CD4-positive, alpha-beta T cell treated with Interleukin-17A for 1 hour (primary cell): ENCODE measurements at regions not wholly inside any gene's neighbourhood (a gene's known extent, or its start where the extent isn't known, plus 50 kb on each side); places are given as distances from the start of the nearest gene placed in this dataset.

Experiments used
- DNase-seq: peaks from one replicate; pipeline ENCODE4 v3.0.0-alpha.2; 2020

DNA sequence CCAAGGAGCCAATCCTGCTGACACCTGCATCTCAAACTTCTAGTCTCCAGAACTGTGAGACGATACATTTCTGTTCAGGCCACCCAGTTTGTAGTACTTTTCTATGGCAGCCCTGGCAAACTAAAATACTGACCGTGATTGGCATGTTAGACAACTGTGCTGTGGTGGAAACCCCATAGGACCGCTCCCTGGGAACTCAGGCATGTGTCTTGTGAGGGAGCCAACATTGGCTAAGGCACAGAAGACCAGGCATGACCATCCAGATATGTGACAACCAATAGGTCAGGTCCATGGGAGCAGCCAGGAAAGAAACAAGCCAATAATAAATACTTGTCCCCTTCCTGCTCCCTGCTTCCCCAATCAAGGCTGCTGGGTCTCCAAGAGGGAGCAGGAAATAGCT lies 101.4 kb upstream of the MPDZ start:
- DNase-seq = no peak

DNA sequence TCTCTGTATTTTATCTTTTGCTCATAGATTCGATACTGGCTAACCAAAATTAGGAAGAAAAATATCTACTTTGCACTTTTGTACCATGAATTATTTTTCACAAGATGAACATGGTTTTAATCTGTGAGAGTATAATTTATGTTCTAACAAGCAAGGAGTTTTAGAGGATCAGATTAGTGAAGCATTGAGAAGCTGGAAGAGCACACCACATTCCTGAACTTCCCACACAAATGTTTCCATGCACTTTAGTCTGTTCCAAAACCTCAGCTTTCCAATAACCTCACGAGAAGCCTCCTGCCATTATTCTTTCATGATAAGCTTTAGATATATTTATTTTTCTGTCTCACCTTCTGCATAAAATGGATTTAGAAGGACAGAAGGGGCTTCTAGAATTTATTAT lies 98.7 kb upstream of the MPDZ start:
- no peak for DNase-seq

DNA sequence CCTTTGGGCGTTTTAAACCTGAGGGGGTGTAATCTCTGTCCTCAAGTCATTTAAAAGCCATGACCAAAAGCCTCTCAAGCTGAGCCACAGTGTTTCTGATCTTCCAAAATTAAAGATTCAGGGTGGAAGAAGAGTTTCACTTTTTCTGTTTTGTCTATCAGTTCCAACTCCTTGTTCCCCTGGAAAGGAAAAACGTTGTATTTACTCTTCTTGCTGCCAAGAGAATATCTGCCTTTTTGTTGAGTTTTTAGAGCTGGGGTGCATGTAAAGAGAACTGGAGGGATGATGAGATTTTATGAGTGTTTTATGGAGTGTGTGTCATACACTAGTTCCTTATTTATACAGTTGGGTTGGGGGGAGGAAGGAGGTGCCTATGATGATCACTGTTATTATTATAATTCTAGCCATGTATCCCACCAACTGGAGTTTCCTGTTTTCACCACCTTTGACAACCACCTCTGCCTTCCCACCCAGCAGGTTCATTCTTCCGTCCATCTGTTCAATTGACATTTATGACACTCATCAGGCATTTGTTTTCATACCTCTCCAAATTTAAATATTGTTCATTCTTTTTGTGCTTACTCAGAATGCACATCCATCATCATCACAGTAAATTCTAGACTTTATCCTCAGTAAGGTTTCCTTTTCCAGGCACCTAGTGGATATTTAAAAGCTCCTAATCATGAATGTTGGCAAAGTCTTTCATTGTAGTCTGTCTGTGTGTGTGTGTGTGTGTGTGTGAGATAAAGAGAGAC lies 97.9 kb upstream of the MPDZ start:
- no peak for DNase-seq

DNA sequence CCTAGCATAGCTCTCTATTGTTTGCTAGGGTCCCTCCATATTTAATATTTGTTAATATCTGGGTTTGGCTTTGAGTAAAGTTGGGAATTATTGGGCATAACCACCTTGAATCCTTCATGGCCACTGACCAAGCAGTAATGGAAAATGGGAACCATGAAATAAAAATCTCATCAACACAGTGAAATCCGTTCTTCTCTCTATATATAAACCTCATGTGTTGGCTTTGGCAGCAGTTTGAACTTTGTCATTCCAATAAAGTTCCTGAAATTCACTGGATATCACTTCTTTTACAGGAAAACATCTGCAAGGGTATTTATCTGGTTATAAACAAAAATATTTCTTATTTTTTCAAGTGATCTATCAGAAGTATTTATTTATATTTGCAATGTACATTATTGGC lies 93.0 kb upstream of the MPDZ start:
- DNase-seq = no peak

DNA sequence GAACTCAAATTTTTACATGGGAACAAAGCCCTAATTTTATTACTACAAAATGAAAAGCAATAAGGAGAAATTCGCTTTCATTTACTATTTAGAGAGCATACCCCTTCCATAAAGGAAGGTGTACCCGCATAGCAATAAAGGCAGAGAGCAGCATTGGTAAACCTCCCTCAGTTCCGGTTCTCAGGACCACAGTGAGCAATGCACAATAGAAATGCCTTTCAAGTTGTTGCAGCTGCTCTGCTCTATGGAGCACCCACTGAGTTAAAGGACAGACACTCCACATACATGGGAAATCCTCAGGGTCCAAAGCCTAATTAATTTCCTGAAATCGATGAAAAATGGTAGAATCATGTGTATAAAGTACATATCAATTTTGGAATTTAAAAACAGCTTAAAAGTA lies 89.9 kb upstream of the MPDZ start:
- no peak for DNase-seq

DNA sequence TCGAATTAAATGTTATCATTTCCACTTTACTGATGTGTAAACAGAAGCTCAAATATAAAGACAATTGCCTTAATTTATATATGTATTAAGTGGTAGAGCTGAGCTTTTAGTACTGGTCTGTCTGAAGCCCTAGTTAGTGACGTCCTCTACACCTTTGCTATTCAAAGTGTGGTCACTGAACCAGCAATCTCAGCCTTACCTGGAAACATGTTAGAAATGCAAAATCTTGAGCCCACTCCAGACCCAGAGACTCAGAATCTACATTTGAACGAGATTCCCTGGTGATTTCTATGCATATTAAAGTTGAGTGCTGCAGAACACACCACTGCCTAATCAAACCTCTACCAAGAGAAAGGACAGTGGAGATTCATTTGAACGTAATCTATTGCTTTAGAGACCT lies 88.3 kb upstream of the MPDZ start:
- no peak for DNase-seq

DNA sequence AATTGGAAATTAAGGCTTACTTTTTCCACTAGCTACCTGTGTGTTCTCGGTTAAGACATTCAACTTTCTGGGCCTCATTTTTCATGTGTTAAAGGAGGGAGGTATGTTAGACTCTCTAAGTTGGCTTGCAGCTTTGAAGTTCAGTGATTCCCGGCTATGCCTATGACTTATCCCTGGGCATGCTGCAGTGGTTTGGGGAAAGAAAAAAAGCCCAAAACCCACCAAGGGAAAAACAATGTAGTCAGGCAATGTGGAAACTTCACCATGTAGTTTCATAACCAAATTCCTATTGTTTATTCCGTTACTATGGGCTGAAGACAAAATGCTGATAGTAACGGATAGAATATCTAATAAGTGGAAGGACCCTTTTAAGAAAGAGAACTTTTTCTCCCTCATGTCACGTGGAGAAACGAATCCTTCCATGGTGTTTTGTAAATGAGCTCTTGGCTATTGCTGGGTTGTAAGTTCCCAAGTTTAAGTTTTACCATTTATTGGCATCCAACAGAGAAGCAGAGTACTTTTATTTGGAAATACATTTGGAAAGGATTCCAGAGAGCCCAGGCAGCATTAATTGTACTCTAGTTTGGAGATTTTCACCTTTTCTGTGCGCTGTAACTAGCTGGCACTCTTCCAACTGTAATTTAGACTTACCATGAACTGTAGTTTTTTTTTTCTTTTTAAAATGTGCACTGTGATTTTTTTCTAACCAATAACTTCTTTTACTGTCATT lies 84.9 kb upstream of the MPDZ start:
- no peak for DNase-seq

DNA sequence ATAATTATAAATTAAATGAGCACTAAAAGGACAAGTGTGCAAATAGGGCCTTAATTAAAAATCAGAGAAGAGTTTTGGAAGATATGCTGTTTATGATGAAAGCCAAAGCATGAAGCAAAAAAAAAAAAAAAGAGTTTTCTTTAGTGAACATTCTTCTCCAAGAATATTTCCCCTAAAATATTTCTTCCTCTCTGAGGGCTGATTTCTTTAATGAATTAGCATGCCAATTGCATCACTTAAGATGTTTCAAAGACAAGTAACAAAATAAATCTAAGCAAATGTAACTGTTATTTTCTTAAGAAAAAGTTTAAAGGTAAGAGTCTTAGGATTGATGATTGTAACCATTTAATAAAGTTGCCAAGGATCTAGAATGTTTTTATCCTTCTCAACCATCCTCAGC lies 81.6 kb upstream of the MPDZ start:
- no peak for DNase-seq

DNA sequence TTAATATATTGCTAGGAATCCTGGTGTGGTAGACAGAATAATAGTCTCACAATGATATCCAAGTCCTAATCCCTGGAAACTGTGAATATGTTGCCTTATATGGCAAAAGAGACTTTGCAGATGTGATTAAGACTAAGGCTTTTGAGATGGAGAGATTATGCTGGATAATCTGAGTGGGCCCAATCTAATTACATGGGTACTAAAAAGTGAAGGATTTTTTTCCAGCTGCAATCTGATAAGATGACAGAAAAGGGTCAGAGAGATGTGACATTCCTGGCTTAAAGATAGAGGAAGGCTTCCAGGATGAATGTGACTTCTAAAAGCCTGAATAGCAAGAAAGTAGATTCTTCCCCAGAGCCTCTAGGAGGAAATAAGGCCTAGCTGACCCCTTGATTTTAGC lies 80.7 kb upstream of the MPDZ start:
- DNase-seq = no peak

DNA sequence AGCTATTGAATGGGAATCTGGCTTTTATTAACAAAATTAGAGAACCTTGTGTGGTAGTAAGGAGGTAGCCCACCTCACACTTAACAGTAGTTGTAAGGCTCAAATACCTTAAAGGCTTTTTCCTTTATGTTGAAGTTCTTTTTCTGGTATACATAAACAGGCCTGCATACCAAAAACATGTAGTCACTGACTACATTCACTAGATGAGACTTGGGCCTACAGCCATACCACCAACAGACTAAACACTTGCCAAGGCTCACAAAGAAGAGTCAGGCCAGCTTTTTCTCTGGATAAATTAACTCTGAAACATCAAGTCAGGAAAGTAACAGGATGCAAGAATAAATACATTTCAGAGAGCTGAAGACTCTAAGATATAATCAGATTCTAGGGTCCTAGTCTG lies 78.6 kb upstream of the MPDZ start:
- DNase-seq = no peak

DNA sequence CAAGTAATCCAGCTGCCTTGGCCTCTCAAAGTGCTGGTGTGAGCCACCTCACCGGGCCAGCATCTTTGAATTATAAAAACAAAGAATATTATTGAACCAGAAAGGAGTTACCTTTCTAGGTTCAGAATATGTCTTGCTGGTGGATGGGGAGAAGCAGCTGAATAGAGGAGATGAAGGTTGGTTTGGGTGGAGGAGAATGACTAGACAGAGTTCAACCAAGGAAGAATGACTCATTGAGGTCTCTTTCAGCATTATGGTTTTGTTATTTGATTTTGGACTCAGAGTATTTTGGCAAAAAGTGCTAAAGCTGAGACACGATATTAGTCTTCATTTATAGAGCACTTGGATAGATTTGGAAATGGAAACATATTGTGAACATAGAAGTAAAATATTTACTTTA lies 75.2 kb upstream of the MPDZ start:
- no peak for DNase-seq

DNA sequence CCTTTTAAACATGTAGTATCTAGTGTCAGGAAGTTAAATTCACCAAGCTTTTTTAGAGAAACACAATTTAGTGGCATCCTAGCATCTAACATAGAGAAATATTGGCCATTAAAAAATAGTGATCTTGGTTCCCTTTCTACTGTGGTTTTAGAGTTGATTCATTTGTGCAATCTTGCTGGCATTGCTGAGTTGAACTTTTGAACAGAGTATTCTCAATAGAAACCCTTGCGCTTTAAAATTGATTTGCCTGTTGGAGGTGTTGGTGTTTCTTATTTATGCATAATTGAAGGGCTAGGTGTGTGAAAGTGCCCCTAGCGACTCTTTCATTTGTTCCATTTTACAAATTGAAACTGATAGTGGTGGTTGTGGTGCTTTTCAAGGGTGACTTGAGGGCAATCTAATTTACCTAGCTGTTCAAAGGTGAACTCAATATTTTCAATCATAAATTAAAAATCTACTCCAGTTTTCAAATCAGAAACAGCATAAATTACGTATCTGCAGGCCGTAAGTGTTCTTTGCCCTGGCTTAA lies 73.0 kb upstream of the MPDZ start:
- DNase-seq = no peak

DNA sequence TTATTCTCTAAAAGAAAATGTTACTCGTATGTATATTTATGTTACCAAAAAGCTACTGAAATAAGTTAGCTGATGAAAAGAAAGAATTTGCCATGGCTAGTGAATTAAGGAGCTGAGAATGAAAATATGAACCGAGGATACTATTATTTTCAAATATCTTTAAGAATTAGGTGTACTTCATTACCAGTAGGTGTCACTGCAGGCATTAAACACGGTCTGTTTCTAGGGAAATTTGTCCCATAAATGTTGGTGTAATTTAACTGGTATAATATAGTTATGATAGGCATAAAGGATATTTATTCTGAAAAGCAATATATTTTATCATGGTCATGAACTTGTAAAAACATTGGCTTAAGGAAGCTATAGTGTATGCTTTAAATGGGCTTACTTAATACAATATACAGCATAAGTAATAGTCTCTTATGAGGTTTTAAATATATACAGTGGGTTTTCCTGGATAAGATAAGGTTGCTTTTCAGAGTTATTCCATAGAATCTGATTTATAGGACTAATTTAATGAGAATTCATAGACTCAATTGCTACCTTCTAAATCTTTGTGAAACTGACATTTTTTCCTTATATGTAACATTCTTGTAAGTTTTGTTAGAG lies 72.4 kb upstream of the MPDZ start:
- no peak for DNase-seq

DNA sequence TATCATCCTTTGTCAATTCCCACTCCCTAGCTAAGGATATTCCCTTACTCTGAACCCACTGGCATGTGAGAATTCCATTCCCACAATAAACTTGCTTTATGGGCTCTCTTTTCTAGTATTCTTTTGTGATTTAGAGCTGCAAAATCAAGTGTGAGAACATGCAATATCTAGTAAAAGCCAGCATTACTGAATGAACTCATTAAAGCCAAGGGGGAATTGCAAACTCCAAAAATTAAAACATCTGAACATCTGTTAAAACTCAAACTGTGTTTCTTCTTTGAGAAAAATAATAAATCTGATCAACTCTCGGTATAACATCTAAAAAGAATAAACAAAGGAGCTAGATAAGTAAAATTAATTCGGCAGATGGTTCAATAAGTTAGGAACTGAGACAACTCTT lies 53.1 kb upstream of the MPDZ start:
- DNase-seq = no peak

DNA sequence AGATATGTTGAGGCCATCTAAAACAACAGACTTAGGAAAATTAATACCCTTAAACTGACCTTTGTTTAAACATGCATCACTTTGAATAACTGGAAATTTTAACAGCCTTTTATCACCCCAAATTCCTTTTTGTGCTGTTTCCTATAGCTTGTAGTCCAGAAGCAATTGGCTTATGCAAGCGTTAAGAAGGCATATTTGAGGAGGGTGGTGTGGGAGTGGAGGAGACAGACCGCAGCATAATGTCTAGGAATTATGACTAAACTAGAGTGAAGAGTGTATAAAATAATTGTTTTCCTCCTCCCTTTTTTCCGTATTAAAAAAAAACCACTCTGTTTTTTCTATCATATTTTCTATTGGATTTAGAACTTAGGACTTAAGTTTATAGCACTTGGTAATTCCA lies 51.8 kb upstream of the MPDZ start:
- no peak for DNase-seq

DNA sequence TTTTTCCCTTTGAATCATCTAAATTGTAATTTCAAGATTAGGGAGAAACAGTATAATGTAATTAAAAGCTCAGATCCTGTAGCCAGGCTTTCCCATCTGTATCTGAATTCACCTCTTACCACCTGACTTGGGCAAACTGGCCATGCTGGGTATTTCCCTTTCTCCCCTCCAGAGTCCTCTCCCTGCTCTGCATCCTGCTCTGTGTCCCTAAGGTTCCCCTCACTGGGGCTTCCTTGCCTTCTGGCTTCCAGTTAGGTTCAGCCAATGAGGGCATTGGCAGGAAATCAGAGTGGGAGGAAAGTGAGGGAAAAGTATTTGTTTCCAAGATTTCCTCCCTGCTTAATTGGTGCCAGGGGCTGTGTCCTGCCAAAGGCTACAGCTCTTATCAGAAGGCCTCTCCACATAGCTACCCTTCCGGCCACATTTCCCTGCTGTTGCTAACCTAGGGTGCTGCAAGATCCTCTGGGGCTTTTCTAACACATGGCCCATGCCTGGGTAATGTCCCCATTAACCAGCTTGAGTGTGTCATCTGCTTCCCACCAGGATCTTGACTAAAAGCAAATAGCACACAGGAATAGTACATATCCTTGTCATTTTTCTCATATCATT lies 51.0 kb upstream of the MPDZ start:
- no peak for DNase-seq
